HG03025 (cell line): ENCODE measurements at regions not wholly inside any gene's neighbourhood (a gene's known extent, or its start where the extent isn't known, plus 50 kb on each side); places are given as distances from the start of the nearest gene placed in this dataset.

Experiments
- ATAC-seq: cut with Tn5 transposase; IDR thresholded peaks from one replicate; pipeline ENCODE4 v1.9.1; 2021; ENCODE audit warnings: mild to moderate bottlenecking, moderate library complexity; ENCODE audit not compliant: unreplicated experiment, low FRiP score

DNA sequence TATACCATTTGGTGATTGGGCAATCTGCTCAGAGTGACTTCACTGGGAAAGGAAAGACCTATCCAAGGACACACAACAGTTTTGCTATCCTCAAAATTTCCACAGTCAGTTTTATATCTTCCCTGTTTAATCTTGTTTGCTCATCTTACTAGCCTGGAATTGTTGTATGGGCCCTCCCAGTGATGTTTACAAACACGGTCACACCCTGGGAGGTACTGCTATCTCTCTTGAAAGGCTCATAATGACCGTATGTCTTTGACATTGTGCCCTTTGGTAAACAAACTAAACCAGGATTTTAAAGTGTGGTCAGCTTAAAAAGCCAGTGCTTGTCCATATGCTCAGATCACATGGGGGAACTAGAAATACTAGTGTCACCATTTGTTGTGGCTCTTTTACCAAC, 277.0 kb downstream of the CDH2 start:
- no peak for ATAC-seq

- ATAC-seq = no peak
Measured at GRCh38 chr18:27894746-27895145, 282.2 kb downstream of the CDH2 start.

- ATAC-seq = no peak
Measured at GRCh38 chr18:27887711-27888495, 289.0 kb downstream of the CDH2 start.

DNA sequence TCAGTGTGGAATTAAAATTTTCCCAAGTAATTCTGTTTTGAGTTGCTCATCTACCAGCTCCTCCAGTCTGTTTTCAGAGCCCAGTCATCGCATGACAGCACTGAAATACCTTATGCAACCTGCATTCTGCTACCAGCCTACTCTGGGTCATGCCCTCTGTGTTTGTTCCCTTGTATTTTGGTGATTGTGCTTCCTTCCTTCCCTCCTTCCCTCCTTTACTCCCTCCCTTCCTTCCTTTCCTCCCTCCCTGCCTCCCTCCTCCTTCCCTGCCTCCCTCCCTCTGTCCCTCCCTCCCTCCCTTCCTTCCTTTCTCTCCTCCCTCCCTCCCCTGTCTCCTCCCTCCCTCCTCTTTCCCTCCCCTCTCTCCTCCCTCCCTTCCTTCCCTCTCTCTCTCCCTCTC, 289.6 kb downstream of the CDH2 start:
- ATAC-seq = no peak

DNA sequence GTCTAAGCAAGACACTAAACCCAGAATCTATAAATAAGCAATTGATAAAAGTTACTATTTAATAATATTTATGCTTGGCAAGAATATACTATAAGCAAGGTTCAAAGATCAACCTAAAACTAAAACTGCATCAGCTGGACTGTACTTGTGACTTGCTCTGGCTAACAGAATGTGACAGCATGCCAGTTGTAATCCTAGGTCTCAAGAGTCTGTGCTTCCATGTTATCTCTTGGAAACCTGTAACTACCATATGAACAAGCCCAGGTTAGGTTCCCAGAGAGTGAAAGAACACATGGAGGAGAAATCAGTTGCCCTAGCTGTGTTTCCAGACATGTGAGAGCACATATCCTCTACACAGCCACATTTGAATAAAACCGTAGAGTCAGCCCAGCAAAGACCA, 297.4 kb downstream of the CDH2 start:
- ATAC-seq = no peak

DNA sequence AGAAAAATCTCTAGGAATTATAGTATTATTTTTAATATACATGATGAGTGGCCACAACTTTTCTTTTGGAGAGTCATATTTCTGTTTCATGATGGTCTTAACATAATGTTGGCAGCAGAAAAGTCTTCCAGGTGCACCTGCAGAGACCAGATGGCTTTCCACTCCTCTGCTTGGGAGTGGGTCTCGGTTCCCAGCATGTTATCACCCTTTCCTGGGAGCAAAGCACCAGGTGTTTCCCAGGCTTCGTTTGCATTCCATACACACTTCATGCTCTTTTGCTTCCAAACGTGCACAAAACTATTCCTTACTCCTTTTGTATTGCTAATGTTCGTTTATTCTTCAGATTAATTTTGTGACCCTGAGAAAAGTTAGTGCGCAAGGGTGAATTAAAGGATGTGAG, 305.2 kb downstream of the CDH2 start:
- no peak for ATAC-seq

- ATAC-seq = no peak
Measured at GRCh38 chr18:27869735-27870134, 307.2 kb downstream of the CDH2 start.

DNA sequence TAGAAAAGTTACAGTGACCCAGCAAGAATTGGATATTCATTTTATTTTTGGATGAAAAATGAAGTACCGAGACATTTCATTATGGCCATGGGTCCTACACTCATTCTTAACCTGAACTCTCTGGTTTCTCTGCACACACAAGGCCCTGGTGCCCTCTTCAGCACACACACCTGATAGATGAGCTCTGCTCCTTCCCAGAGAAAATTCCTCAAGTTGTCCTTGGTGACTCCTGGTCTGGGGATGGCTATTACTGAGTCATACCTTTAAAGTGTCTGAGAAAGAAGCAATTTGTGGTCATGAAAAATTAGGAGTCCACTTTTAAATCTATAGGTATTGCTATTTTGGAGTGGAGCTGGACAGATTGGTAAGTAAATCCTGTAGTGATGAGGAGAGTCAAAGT, 311.5 kb downstream of the CDH2 start:
- ATAC-seq = no peak

- ATAC-seq = no peak
Measured at GRCh38 chr18:27863780-27864430, 313.0 kb downstream of the CDH2 start.

DNA sequence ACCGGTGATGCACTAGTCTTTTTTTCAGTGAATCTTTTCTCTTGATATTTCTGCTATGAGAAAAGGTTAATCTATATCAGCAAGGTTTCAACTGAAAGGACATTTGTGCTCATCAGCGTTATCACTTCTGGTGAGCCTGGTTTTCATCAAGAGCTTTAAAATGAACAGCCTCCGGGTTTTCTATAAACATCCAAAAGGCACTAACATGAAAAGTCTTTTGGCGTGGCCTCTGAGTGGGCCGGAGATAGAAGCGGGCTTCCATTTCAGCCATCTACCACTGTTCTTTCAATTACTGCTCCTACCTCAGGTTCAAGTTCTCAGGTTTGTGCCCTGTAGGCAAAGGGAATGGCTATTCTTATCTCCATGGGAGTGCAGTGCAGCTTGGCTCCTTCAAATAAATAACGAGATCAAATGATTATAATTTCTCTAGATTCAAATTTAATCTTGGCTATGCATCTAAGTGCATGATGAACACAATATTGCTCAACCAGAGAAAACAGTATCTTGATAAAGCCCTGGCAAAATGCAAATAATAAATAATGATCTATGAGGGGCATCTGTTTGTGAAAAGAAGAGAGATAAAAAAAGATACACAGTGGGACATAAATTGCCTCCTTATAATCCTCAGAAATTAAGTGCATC, 314.8 kb downstream of the CDH2 start:
- ATAC-seq = no peak

GRCh38 chr18:27861539-27861938, 315.4 kb downstream of the CDH2 start:
- no peak for ATAC-seq

DNA sequence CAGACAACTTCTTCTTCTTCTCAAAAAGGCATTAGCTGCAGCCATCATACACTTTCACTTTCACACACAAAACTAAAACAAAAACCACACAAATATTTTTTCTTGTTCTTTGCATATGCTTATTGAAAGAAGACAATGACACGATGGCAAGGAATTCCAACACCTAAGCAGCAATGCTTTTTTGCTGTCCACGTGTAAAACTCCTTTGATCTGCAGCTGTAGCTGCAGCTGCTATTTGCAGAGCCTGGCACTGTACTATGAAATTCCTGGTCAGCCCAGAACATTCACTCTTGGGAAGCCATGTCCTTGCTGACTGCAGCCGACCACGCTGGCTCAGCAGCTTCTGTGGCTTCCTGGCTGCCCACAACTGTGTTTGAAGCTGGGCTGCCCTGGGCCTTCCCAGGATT, 316.2 kb downstream of the CDH2 start:
- no peak for ATAC-seq

DNA sequence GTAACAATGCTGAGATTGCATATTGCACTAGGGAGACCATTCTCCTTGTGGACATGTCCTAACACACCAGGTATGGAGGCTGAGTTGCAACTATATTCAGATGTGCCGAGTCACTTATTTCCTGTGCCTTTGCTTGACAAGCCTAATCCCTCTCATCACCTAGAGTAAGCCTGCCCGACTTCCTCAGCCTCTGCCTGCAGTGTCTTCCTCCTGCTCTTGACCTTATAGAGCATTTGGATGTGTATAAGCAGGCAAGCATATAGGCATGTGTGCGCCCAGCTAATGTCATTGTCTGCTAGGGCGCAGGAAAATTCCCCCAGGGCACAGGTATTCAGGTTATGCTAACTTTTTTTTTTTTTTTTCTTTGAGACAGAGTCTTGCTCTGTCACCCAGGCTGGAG, 316.9 kb downstream of the CDH2 start:
- ATAC-seq = no peak

GRCh38 chr18:27856820-27857219, 320.1 kb downstream of the CDH2 start:
- ATAC-seq = no peak

GRCh38 chr18:27855486-27855885, 321.4 kb downstream of the CDH2 start:
- no peak for ATAC-seq

DNA sequence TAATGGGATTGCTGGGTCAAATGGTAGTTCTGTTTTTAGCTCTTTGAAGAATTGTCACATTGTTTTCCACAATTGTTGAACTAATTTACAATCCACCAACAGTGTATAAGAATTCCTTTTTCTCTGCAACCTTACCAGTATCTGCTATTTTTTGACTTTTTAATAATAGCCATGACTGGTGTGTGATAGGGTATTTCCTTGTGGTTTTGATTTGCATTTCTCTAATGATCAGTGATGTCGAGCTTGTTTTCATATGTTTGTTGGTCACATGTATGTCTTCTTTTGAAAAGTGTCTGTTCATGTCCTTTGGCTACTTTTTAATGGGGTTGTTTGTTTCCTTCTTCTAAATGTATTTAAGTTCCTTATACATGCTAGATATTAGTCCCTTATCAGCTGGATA, 322.3 kb downstream of the CDH2 start:
- no peak for ATAC-seq

- ATAC-seq = no peak
Measured at GRCh38 chr18:27848336-27848735, 328.6 kb downstream of the CDH2 start.

DNA sequence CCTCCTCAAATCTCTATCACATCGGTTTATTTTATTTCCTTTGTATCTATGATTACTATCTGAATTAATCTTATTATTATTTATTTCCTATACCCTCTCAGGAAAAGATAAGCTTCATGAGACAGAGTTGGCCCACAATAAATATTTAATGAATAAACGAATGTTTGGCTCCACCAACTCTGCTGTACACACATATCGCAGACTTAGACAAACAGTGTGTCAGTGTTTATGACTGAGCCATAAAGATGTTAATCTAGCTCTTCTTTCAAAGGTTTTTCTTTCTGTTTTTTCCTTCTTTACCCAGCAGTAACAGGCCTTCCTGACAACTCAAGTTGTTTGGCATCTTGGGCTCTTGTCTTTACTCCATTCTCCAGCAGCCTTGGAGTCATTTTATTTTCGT, 329.5 kb downstream of the CDH2 start:
- no peak for ATAC-seq

DNA sequence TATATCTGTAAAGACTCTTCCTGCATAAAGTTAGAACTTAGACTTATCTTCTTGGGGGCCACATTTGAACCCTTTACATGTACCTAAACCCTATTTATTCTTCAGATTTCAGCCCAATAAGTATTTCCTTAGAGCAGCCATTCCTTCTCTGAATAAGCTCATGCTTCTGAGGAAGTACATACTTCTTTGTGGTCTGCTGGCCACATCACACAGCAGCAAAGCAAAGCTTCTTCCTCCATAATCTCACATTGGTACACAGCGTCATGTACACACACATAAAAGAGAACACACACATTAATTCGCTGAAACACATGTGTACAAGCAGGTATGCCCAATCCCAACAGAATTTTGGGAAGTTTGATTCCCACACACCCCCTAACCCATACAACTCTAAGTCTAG, 331.0 kb downstream of the CDH2 start:
- ATAC-seq = no peak

DNA sequence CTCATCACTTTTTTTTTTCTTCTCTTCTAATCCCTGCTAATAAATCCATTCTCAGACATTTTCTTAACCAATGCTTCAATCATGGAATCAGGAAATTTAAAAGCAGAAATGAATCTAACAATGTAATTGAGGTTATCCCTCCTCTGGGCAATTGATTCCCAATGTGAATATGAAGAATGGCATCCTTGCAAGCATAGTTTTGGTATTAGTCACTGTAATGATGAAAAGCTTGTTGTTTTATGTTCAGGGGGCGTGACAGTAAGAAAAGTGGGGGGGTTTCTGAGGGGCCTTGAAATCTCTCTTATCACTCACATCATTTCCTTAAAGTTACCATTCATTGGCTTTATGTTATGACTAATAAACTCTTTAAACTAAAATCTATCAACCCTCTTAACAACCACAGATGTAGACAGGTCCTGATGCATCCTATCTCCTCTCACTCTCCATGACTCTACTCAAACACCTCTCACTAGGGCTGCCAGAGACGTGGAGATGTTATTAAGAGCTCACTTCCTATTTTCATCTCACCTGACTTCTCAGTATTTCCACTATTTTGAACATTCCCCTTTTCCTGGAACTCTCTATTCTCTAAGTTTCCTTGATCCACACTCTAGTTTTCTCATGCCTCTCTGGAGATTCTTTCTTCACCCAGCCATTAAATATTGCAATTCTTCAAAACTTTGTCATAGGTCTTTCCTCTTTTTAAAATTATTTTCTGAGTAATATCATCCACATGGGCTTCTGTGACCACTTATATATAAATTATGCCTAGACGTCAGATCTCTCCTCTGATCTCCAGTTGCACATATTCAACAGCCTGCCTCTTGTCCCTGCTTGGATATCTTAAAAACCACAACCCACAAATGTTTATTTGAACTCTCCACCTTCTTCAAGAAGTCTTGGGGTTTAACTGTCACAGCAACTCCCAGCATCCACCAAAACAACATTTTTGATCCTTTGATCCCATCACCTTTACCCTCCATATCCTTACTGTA, 332.9 kb downstream of the CDH2 start:
- ATAC-seq = no peak

DNA sequence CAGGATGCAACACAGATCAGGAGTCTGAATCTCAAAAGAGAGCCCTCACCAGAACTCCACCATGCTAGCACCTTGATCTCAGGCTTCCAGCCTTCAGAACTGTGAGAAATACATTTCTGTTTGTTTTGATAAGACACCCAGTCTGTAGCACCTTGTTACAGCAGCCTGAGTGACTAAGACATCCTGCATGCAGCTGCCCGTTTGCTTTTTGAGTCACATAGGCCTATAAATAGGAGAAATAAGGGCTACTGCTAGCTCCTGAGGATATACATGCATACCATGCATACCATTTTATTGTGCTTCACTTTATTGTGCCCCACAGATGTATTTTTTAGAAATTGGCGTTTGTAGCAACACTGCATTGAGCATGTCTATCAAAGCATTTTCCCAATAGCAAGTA, 337.8 kb downstream of the CDH2 start:
- ATAC-seq = no peak
